ENCODE measurements at regions not wholly inside any gene's neighbourhood (a gene's known extent, or its start where the extent isn't known, plus 50 kb on each side); places are given as distances from the start of the nearest gene placed in this dataset.
"Not testable (repeated sequence)": the region's sequence is repeated elsewhere in the genome, so short reads cannot be mapped to it uniquely, and the experiment has no call there.

GRCh38 chr6:85128256-85128655 lies 321.6 kb upstream of the NT5E start:
- not testable (repeated sequence) for DNase-seq (ENCODE audit: low read depth)

- no peak for DNase-seq (ENCODE audit: low read depth)
Measured at GRCh38 chr6:85127696-85128243, 322.1 kb upstream of the NT5E start.

GRCh38 chr6:85127168-85127498 lies 322.8 kb upstream of the NT5E start:
- no peak for DNase-seq (ENCODE audit: low read depth)

GRCh38 chr6:85126485-85127167 lies 323.3 kb upstream of the NT5E start:
- no peak for DNase-seq (ENCODE audit: low read depth)

- DNase-seq (ENCODE audit: low read depth), result no peak
Measured at GRCh38 chr6:85125526-85125925, 324.4 kb upstream of the NT5E start.

- DNase-seq (ENCODE audit: low read depth), result no peak
Measured at GRCh38 chr6:85124472-85125354, 325.2 kb upstream of the NT5E start.

- DNase-seq (ENCODE audit: low read depth), result no peak
Measured at GRCh38 chr6:85121158-85121557, 328.7 kb upstream of the NT5E start.

GRCh38 chr6:85118652-85119235 lies 331.1 kb upstream of the NT5E start:
- no peak for DNase-seq (ENCODE audit: low read depth)

- DNase-seq (ENCODE audit: low read depth), result no peak
Measured at GRCh38 chr6:85118233-85118632, 331.6 kb upstream of the NT5E start.

- DNase-seq (ENCODE audit: low read depth), result no peak
Measured at GRCh38 chr6:85116475-85116874, 333.4 kb upstream of the NT5E start.

GRCh38 chr6:85115876-85116275 lies 334.0 kb upstream of the NT5E start:
- DNase-seq (ENCODE audit: low read depth), result no peak

GRCh38 chr6:85115376-85115775 lies 334.5 kb upstream of the NT5E start:
- no peak for DNase-seq (ENCODE audit: low read depth)

GRCh38 chr6:85114581-85114935 lies 335.3 kb upstream of the NT5E start:
- no peak for DNase-seq (ENCODE audit: low read depth)

GRCh38 chr6:85113934-85114580 lies 335.8 kb upstream of the NT5E start:
- DNase-seq (ENCODE audit: low read depth), result no peak

GRCh38 chr6:85112540-85112939 lies 337.3 kb upstream of the NT5E start:
- DNase-seq (ENCODE audit: low read depth), result no peak

- DNase-seq (ENCODE audit: low read depth), result no peak
Measured at GRCh38 chr6:85111481-85112011, 338.3 kb upstream of the NT5E start.

- DNase-seq (ENCODE audit: low read depth), result no peak
Measured at GRCh38 chr6:85110943-85111342, 338.9 kb upstream of the NT5E start.

GRCh38 chr6:85107701-85108100 lies 342.2 kb upstream of the NT5E start:
- DNase-seq (ENCODE audit: low read depth), result no peak

- DNase-seq (ENCODE audit: low read depth), result no peak
Measured at GRCh38 chr6:85096976-85097375, 332.6 kb upstream of the TBX18 start.

- DNase-seq (ENCODE audit: low read depth), result no peak
Measured at GRCh38 chr6:85092226-85092625, 327.8 kb upstream of the TBX18 start.

GRCh38 chr6:85089255-85089654 lies 324.9 kb upstream of the TBX18 start:
- no peak for DNase-seq (ENCODE audit: low read depth)

GRCh38 chr6:85085875-85086274 lies 321.5 kb upstream of the TBX18 start:
- no peak for DNase-seq (ENCODE audit: low read depth)

Measured in HS-27A (cell line).